ENCODE measurements at regions not wholly inside any gene's neighbourhood (a gene's known extent, or its start where the extent isn't known, plus 50 kb on each side); places are given as distances from the start of the nearest gene placed in this dataset.

GRCh38 chr10:21079330-21079658 is 182.2 kb upstream of the NEBL start:
- no peak overlapping the region for H2AFZ ChIP-seq (ENCODE audit: low read depth, low read length)
- no peak overlapping the region for H3K27ac ChIP-seq (ENCODE audit: low read length)
- H3K79me2 ChIP-seq (replicated peaks; ENCODE audit: insufficient read depth, low read length) = no peaks in the 10 kb centered on the region
- H3K9me3 ChIP-seq (ENCODE audit: low read length) = no peaks in the 10 kb centered on the region
- no peaks in the 10 kb centered on the region for H3F3A ChIP-seq (ENCODE audit: insufficient read depth, low read length, poor library complexity, severe bottlenecking)
- no peak for TF ChIP-seq SMC3 (conservative IDR thresholded peaks at IDR 0.05; ENCODE audit: poor library complexity)
- TF ChIP-seq POLR2AphosphoS5 (IDR thresholded peaks at IDR 0.05) = no peak
- no peak for TF ChIP-seq MXI1 (conservative IDR thresholded peaks at IDR 0.05; ENCODE audit: poor library complexity, severe bottlenecking)
- TF ChIP-seq RAD21 (conservative IDR thresholded peaks at IDR 0.05) = no peak
- no peaks in the 10 kb centered on the region for H3K27me3 ChIP-seq (ENCODE audit: insufficient read depth, low read depth, low read length)
- no peaks in the 10 kb centered on the region for H3K9me2 ChIP-seq (ENCODE audit: insufficient read depth, low read length)
- no peaks in the 10 kb centered on the region for H3K36me3 ChIP-seq (ENCODE audit: insufficient read depth, low read length)
- H3K4me2 ChIP-seq (ENCODE audit: low read length) = no peak overlapping the region
- H4K20me1 ChIP-seq (ENCODE audit: insufficient read depth) = no peaks in the 10 kb centered on the region
- no peak overlapping the region for H3K9ac ChIP-seq (ENCODE audit: low read length)
- no peak overlapping the region for H3K4me3 ChIP-seq (ENCODE audit: low read length)

GRCh38 chr10:21078410-21079329 is 181.6 kb upstream of the NEBL start:
- Histone ChIP-seq H3K79me2 (replicated peaks; ENCODE audit: insufficient read depth, low read length) (no peaks in the 10 kb centered on the region), H3K9ac (ENCODE audit: low read length) (no peak overlapping the region), H3K9me3 (ENCODE audit: low read length) (no peaks in the 10 kb centered on the region), H3F3A (ENCODE audit: insufficient read depth, low read length, poor library complexity, severe bottlenecking) (no peaks in the 10 kb centered on the region), H3K36me3 (ENCODE audit: insufficient read depth, low read length) (no peaks in the 10 kb centered on the region), H3K9me2 (ENCODE audit: insufficient read depth, low read length) (no peaks in the 10 kb centered on the region), H3K27ac (ENCODE audit: low read length) (no peak overlapping the region), H4K20me1 (ENCODE audit: insufficient read depth) (no peaks in the 10 kb centered on the region), H3K4me3 (ENCODE audit: low read length) (no peak overlapping the region), H3K27me3 (ENCODE audit: insufficient read depth, low read depth, low read length) (no peaks in the 10 kb centered on the region), H2AFZ (ENCODE audit: low read depth, low read length) (no peak overlapping the region), H3K4me2 (ENCODE audit: low read length) (no peak overlapping the region)
- TF ChIP-seq SMC3 (conservative IDR thresholded peaks at IDR 0.05; ENCODE audit: poor library complexity) (peak; percentile 89), CTCF (IDR thresholded peaks at IDR 0.05; ENCODE audit: poor library complexity, severe bottlenecking) (peak; percentile 85), POLR2AphosphoS5 (IDR thresholded peaks at IDR 0.05) (no peak), MXI1 (conservative IDR thresholded peaks at IDR 0.05; ENCODE audit: poor library complexity, severe bottlenecking) (peak; percentile 53), EZH2 (IDR thresholded peaks at IDR 0.05; ENCODE audit: borderline replicate concordance, insufficient read depth, low read length, poor library complexity, severe bottlenecking) (no peak), TAF1 (IDR thresholded peaks at IDR 0.05; ENCODE audit: low read depth) (no peak), REST (IDR thresholded peaks at IDR 0.05; ENCODE audit: borderline replicate concordance) (no peak), EP300 (conservative IDR thresholded peaks at IDR 0.05; ENCODE audit: poor library complexity, severe bottlenecking) (no peak), RAD21 (conservative IDR thresholded peaks at IDR 0.05) (peak; percentile 89)
